NB4 (cell line): ENCODE measurements at regions not wholly inside any gene's neighbourhood (a gene's known extent, or its start where the extent isn't known, plus 50 kb on each side); places are given as distances from the start of the nearest gene placed in this dataset.

Experiments used
- POLR2A ChIP-seq: IDR thresholded peaks from 2 replicates; pipeline ENCODE4 v1.6.1; 2011; ENCODE audit warnings: mild to moderate bottlenecking; ENCODE audit not compliant: insufficient read length; ENCODE audit errors: extremely low read depth
- TF ChIP-seq, protein P1 (sequence below): IDR thresholded peaks from one replicate; pipeline ENCODE4 v1.5.1; 2012; ENCODE audit warnings: low read depth, low read length

DNA sequence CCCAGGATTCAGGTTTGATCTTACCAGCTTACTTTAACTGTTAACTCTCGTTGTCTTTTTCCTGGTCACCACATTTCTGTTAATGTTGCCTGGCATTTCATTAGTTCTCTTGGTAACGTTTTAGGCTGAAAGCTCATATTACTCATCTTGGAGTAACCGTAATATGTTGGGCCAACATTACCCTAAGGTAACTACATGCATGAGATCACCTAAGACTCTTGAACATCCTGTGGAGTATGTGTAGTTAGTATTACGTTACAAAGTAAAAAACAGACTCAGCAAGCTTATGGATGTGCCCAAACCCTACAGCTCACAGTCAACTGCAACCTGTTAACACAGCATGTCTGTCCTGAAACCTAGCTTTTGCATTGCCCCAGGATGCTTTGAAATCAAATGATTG, 203.3 kb upstream of the HS3ST1 start:
- TF ChIP-seq, protein P1, sequence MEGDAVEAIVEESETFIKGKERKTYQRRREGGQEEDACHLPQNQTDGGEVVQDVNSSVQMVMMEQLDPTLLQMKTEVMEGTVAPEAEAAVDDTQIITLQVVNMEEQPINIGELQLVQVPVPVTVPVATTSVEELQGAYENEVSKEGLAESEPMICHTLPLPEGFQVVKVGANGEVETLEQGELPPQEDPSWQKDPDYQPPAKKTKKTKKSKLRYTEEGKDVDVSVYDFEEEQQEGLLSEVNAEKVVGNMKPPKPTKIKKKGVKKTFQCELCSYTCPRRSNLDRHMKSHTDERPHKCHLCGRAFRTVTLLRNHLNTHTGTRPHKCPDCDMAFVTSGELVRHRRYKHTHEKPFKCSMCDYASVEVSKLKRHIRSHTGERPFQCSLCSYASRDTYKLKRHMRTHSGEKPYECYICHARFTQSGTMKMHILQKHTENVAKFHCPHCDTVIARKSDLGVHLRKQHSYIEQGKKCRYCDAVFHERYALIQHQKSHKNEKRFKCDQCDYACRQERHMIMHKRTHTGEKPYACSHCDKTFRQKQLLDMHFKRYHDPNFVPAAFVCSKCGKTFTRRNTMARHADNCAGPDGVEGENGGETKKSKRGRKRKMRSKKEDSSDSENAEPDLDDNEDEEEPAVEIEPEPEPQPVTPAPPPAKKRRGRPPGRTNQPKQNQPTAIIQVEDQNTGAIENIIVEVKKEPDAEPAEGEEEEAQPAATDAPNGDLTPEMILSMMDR = no peak
- no peak for TF ChIP-seq POLR2A
